GM21526 (cell line): ENCODE measurements at regions not wholly inside any gene's neighbourhood (a gene's known extent, or its start where the extent isn't known, plus 50 kb on each side); places are given as distances from the start of the nearest gene placed in this dataset.

ENCODE experiments used
- ATAC-seq: cut with Tn5 transposase; IDR thresholded peaks from one replicate; pipeline ENCODE4 v1.9.1; 2021; ENCODE audit warnings: moderate library complexity; ENCODE audit not compliant: unreplicated experiment, low FRiP score

- no peak for ATAC-seq
These were observed 232.5 kb upstream of the JUN start for GRCh38 chr1:59016390-59016789.

GRCh38 chr1:59017501-59018231, 233.8 kb upstream of the JUN start:
- no peak for ATAC-seq

GRCh38 chr1:59018446-59018845, 234.6 kb upstream of the JUN start:
- ATAC-seq = no peak

- ATAC-seq = no peak
These were observed 235.0 kb upstream of the JUN start for GRCh38 chr1:59018860-59019259.

DNA sequence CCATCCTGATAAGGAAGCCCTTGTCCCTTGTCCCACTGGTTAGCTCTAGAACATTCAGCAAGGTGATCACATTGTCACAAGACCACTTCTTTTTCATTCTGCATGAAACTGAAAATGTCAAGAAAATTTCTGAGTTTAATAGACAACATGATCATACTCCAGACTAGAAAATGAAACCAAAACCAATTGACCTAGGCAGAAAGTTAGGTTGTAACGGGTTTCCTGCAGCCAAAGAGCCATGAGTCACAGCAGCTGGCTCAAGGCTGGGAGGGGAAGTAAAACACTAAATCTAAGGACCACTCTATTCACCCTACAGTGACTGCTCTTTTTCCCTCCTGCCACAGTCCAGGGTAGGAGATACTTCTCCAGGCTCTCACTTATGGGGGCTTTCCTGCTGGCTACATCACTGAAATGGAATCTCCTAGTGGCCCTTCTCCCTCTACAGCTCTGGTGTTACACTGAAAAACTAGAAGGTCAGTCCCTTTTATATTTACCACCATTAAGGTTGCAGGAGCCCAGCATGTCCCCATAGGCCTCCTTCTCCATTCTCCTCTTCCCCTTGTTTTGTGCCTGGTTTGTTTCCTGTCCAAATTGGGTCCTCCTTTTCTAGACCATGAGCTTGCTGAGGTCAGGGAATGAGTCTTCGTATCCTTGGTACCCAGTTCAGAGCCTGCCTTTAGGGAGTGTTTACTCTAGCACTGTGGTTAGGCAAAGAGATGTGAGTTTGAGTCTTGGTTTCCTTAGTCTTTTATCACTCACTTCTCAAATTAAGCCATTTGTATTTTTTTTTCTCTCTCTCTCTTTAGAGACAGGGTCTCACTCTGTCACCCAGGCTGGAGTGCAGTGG, 236.5 kb upstream of the JUN start:
- ATAC-seq = peak; percentile 93

DNA sequence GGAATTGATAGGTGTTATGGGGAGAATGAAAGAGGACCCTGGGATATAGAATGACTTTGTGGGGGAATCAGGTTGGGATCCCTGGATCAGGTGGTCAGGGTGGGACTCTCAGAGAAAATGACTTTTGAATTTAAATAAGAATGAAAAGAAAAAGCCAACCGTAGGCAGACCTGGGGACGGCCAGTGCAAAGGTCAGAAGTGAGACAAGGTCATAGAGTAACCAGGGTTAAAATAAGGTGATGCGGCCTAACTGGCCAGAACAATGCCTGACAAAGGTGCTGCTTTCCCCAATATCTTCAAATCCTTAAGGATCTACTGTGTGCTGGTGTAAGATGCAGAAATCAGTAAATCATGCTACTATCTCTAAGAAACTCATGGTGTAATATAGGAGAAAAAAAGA, 238.4 kb upstream of the JUN start:
- no peak for ATAC-seq

DNA sequence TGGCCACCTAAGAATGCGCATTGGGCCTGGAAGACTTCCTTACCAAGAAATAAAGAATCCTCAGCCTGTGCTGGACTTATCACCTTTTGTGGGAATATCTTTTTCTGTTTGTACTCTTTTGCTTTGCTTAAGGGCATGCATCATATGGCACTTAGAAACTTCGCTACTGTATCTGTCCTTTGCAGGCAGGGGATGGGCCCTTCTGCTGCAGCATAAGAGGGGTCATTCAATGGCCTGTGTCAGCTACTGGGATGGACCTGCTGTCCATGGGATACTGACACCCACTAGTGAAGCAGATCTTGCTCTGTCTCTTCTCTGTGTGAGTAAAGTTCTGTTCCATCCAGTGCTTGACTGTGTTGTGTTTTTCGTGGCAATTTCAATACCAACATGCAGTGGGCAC, 239.0 kb upstream of the JUN start:
- ATAC-seq = no peak

DNA sequence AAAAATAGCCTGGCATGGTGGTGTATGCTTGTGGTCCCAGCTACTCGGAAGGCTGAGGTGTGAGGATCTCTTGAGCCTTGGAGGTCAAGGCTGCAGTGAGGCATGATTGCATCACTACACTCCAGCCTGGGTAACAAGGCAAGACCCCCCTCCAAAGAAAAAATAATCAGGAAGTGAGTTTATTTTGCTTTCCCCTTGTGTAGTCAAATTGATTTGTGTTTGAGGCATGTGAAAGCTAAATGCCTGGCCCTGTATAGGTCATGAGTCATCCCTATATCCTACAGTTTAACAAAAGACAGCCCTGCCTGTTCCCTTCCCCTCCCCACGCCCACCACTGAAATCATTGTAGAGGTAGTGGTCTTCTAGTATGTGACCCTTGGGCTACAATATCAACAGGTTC, 241.4 kb upstream of the JUN start:
- no peak for ATAC-seq

DNA sequence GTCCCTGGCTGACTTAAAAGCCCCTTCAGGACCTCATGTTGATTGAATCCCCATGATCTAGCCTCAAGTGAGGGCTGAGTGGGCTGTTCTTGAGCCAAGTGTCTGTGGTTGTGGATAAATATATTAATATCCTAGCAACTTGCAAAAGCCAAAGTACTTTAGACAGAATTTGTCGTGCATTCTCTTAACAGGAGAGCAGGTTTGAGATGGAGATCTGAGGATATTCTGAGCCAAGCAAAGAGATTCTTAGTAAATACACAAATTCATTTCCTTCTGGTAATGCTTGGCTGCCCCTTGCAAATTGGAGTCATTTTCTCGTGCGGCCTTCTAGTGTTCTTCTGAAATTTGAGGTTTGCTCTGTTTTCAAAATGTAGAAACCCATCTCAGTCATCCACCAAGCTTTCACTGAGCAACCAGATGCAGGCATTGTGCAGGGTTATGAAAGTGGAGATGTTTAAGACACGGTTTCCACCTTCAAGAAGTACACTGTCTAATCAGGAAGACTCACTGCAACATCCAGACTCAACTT, 242.1 kb upstream of the JUN start:
- ATAC-seq = peak; percentile 94

DNA sequence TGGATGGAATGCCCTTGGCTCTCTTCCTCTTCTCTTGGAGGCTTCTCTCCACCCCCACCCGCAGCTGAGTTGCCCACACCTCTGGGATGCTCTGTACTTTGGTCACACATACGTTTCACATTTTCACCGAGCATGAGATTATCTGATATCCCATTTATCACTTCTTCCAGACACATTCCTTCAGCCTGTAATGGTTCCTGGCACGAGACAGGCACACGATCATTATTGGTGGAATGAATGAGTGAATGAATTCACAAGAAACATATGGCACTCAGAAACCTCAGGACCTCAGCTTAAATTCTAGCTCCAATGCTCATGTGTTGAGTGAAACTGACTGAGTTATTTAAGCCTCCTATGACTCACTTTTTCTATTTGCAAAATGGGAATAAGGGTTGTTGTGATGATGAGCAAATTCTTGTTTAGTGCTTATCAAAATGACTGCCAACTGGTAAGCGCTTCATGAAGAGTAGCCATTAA, 242.7 kb upstream of the JUN start:
- no peak for ATAC-seq

- ATAC-seq = no peak
These were observed 243.3 kb upstream of the JUN start for GRCh38 chr1:59027177-59027576.

DNA sequence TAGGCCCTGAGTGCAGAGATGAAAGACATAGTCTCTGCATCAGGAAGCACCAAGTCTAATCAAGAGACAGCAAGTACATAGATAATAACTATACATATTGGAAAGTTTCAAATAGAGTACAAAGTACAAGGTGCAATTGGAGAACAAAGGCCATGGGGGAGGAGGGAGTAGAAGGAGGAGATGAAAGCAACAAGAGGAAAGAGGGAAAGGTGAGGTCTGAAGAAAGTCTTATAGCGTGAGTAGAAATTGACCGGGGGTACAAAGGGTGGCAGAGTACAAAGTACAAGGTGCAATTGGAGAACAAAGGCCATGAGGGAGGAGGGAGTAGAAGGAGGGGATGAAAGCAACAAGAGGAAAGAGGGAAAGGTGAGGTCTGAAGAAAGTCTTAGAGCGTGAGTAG, 244.2 kb upstream of the JUN start:
- no peak for ATAC-seq

DNA sequence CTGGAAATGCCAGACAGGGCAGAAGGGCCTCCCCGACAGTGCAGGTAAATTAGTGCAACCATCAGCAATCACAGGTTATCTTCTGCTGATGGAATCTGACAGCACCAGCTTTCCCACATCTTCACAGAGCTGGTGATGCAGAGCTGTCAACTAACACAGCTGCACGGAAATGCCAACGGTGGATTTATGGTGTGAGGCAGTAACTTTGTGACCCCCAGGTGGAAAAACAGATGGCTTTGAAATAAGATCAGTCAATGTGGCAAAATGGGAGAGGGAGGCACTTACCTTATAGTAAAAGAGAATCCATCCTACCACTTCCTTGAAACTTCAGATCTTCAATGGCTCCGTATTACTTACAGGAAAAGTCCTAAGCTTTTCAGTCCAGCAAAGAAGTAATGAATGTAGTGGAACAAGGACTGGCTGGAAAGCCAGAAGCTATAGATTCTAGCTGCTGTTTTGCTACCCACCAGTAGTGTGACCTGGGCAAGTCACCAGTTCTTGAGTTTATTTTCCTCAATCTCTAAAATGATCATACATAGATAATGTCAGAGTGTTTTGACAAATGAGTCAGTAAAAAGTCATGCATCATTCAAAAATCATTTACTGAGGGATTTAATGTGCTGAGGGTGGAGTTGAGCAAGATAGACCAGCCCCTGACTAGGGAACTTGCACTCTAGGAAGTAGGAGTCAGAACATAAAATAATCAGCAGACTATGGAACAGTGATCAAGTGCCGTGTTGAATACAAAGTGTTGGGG, 245.7 kb upstream of the JUN start:
- no peak for ATAC-seq

DNA sequence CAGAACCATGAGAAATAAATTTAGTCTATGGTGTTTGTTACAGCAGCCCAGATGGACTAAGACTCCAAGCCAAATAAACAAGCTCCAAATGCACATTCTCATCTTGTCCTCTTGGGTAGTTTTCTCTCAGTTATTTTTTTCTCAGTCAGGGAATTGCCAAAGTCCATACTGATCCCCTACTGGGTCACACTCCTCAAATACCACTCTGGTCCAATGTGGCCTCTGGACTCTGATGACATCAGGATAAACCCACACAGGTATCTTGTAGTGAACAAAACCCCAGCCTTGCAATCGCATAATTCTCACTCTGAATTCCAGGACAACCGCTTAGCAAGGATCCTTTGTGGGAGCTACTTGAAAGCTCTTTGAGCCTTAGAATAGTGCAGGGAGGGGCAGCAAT, 248.4 kb upstream of the JUN start:
- ATAC-seq = no peak

DNA sequence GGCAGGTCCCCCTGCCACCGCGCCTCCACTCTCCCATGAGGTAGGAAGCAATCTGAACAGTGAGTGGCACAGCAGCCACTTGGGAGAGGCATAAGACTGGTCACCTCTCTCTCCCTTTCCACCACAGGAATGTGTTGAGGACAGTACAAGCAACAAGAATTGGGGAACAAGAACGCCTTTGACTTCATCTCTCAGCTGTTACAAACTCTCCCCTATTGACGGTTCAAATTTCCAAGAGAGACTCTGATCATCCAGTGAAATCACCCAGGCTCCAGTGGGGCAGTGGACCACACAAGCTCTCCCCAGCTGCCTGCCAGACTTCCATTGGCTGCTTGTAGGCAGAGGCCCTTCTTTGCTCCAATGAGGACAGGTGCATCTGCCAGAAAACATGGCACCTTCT, 249.9 kb upstream of the JUN start:
- ATAC-seq = no peak

DNA sequence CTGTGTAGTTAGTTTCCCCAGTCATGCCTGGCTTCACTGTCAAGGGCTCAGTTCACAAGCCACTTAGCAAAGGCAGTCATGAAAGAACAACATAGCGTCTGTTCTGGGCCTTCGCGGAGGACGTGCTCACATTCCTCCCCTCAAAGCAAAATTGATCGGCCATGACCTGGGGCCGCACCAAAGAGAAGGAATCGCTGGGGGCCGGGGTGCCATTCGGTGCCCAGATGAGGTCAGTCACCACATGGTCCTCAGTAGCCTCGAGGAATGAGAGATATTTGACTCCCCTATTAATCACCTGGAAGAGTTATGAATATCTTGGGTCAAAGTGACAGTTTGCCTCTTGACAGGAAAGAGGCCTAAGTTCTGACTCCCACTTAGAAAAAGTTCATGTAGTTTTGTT, 251.1 kb upstream of the JUN start:
- ATAC-seq = no peak

DNA sequence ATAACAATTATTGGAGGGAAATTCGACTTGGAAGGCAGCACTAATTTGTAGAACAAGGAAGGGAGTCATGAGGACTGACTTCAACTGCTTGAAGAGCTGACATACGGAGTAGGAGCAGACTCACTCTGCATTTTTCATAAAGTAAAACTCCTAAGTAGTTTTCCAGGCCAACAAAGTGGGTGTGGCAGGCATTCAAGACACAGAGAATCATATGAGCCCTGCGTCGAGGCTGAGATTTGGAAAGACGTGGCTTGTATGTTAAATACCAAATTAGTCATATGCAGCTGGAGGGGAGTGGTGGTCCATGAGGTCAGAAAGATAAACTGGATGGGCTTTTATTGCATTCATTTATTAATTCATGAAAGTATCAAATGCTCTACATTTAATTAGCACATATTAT, 255.7 kb upstream of the JUN start:
- ATAC-seq = no peak

- ATAC-seq = no peak
These were observed 256.4 kb upstream of the FGGY start for GRCh38 chr1:59040486-59040885.

DNA sequence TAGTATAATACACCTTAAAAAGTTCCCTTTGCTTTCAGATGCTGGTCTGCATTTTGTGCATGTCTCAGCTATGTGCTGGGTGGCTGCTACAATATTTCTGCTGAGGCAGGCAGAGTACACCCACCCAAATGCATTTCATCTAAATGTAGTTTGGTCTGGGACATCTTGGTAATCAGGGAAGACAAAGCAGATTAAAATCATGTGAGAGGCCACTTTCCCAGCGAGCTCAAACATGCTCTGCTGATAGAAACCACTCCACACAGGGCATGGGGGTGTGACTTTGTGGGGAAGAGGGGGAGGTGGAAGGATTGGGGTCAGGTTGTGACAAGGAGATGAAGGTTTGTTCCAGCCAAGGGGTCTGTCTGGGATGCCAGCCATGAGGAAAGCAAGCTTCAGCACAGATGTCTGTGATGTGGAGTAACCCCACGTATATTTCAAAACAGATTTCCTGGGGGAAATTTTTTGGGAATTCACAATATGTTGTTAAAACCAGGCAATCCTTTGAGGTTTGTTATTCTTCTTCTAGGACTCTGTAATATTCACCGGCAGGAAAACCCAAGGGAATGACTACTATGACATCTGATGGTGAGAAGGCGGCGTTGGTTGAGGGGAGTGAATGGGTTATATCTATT, 255.1 kb upstream of the FGGY start:
- ATAC-seq = no peak

DNA sequence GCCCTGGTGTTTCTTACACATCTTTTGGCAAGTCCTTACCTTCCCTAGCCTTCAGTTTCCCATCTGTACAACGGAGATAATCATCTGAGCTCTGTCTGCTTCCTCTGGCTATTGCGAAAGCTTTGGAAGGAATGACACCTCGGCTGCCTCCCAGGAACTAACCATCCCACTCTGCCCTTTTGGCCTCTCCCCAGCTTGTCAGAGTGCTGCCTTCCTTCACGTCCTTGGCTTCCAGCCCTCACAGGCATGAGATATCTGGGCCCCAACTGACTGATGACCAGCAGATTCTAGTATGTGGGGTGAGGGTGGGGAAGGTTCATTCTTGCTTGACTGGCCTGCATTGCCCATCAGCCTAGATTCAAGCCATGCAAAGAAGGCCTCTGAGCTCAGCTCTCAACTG, 253.1 kb upstream of the FGGY start:
- ATAC-seq = no peak
